BLaER1 treated with 17β-estradiol and CSF1 and Interleukin-3, amounts not matched to agents 10 nM and 100 nM (cell line): ENCODE measurements at regions not wholly inside any gene's neighbourhood (a gene's known extent, or its start where the extent isn't known, plus 50 kb on each side); places are given as distances from the start of the nearest gene placed in this dataset.

ENCODE experiments used
- H3K27ac ChIP-seq, 11 experiments: shearing (Covaris generic); formaldehyde crosslinking; 2 replicates each; pipeline ENCODE4 v1.8.1; 2022
- H3K27me3 ChIP-seq, 11 experiments: shearing (Covaris generic); formaldehyde crosslinking; 2 replicates each; pipeline ENCODE4 v1.8.1; 2022
- H3K36me3 ChIP-seq, 11 experiments: shearing (Covaris generic); formaldehyde crosslinking; 2 replicates each; pipeline ENCODE4 v1.8.1; 2022
- H3K4me1 ChIP-seq, 10 experiments: shearing (Covaris generic); formaldehyde crosslinking; 2 replicates each; pipeline ENCODE4 v1.8.1; 2022
- H3K4me2 ChIP-seq, 11 experiments: shearing (Covaris generic); formaldehyde crosslinking; 2 replicates each; pipeline ENCODE4 v1.8.1; 2022
- H3K4me3 ChIP-seq, 10 experiments: shearing (Covaris generic); formaldehyde crosslinking; 2 replicates each; pipeline ENCODE4 v1.8.1; 2022
- H3K9ac ChIP-seq, 11 experiments: shearing (Covaris generic); formaldehyde crosslinking; 2 replicates each; pipeline ENCODE4 v1.8.1; 2022
- H3K9me3 ChIP-seq, 11 experiments: shearing (Covaris generic); formaldehyde crosslinking; replicated peaks in 1 of 11; 2 replicates each; pipeline ENCODE4 v1.8.1; 2022
- H4K20me1 ChIP-seq, 11 experiments: shearing (Covaris generic); formaldehyde crosslinking; 2 replicates each; pipeline ENCODE4 v1.8.1; 2022
- Cebpa-rat ChIP-seq, 11 experiments: shearing (Covaris generic); IDR thresholded peaks; 2 replicates each; pipeline ENCODE4 v1.8.1; 2022

- H3K4me2 ChIP-seq, result peak overlapping the region; percentile 41 to 73 (median 61)
- TF ChIP-seq Cebpa-rat (IDR thresholded peaks at IDR 0.05), result no peak
- no peak overlapping the region for H3K4me3 ChIP-seq
- peaks cover 13 to 21% (median 15%) of the 10 kb centered on the region in 10 experiments for H3K4me1 ChIP-seq
- H3K9ac ChIP-seq, result 0 out of 22 replicates have a peak overlapping the region, but pooled peaks of 1 of the 11 experiments have one; percentile 44
- no peaks in the 10 kb centered on the region for H3K27me3 ChIP-seq
- H3K9me3 ChIP-seq, result peaks cover 4 to 39% (median 23%) of the 10 kb centered on the region in 11 experiments; a peak in 17 of 22 replicates
- no peaks in the 10 kb centered on the region for H4K20me1 ChIP-seq
- H3K36me3 ChIP-seq, result no peaks in the 10 kb centered on the region
- H3K27ac ChIP-seq, result peak overlapping the region in 4 of 11 experiments; percentile 40 to 61 (median 54); a peak in 6 of 22 replicates
Observed at GRCh38 chr6:140677781-140678528, 1303.5 kb upstream of the CITED2 start.

GRCh38 chr6:140671926-140672325 lies 1297.5 kb upstream of the CITED2 start:
- H3K27ac ChIP-seq, result no peak overlapping the region
- H3K4me2 ChIP-seq, result no peak overlapping the region
- no peaks in the 10 kb centered on the region for H4K20me1 ChIP-seq
- no peaks in the 10 kb centered on the region for H3K36me3 ChIP-seq
- H3K9me3 ChIP-seq, result peaks cover 4 to 43% (median 22%) of the 10 kb centered on the region in 11 experiments; a peak in 17 of 22 replicates
- no peak overlapping the region for H3K9ac ChIP-seq
- H3K4me3 ChIP-seq, result no peak overlapping the region
- no peak for TF ChIP-seq Cebpa-rat (IDR thresholded peaks at IDR 0.05)
- H3K27me3 ChIP-seq, result no peaks in the 10 kb centered on the region
- no peaks in the 10 kb centered on the region; a peak in 1 of 20 replicates for H3K4me1 ChIP-seq

GRCh38 chr6:140670021-140670420 lies 1295.6 kb upstream of the CITED2 start:
- no peak for TF ChIP-seq Cebpa-rat (IDR thresholded peaks at IDR 0.05)
- H3K4me2 ChIP-seq, result no peak overlapping the region
- H3K36me3 ChIP-seq, result no peaks in the 10 kb centered on the region
- H3K9ac ChIP-seq, result no peak overlapping the region
- H3K27me3 ChIP-seq, result no peaks in the 10 kb centered on the region
- H3K9me3 ChIP-seq, result peaks cover 0 to 27% (median 9%) of the 10 kb centered on the region in 11 experiments; a peak in 16 of 22 replicates
- H3K27ac ChIP-seq, result no peak overlapping the region
- H3K4me3 ChIP-seq, result no peak overlapping the region
- no peaks in the 10 kb centered on the region; a peak in 1 of 20 replicates for H3K4me1 ChIP-seq
- H4K20me1 ChIP-seq, result no peaks in the 10 kb centered on the region

- Histone ChIP-seq H3K9me3 (peaks cover 0 to 22% (median 4%) of the 10 kb centered on the region in 11 experiments; a peak in 6 of 22 replicates), H3K27ac (no peak overlapping the region), H3K9ac (no peak overlapping the region), H4K20me1 (no peaks in the 10 kb centered on the region), H3K4me3 (no peak overlapping the region), H3K4me2 (no peak overlapping the region), H3K36me3 (no peaks in the 10 kb centered on the region), H3K4me1 (no peaks in the 10 kb centered on the region; a peak in 1 of 20 replicates), H3K27me3 (no peaks in the 10 kb centered on the region)
- no peak for TF ChIP-seq Cebpa-rat (IDR thresholded peaks at IDR 0.05)
Observed at GRCh38 chr6:140669321-140669720, 1294.9 kb upstream of the CITED2 start.

GRCh38 chr6:140663772-140664171 lies 1289.3 kb upstream of the CITED2 start:
- H3K4me2 ChIP-seq, result peak overlapping the region in 4 of 11 experiments; percentile 0 to 32 (median 14); a peak in 3 of 22 replicates
- no peak overlapping the region for H3K4me3 ChIP-seq
- H3K36me3 ChIP-seq, result no peaks in the 10 kb centered on the region
- no peaks in the 10 kb centered on the region for H4K20me1 ChIP-seq
- no peaks in the 10 kb centered on the region for H3K9me3 ChIP-seq
- TF ChIP-seq Cebpa-rat (IDR thresholded peaks at IDR 0.05), result no peak
- no peak overlapping the region for H3K9ac ChIP-seq
- peaks cover 0 to 8% (median 0%) of the 10 kb centered on the region in 10 experiments; a peak in 4 of 20 replicates for H3K4me1 ChIP-seq
- H3K27me3 ChIP-seq, result no peaks in the 10 kb centered on the region
- no peak overlapping the region for H3K27ac ChIP-seq

- Histone ChIP-seq H3K9ac (no peak overlapping the region), H4K20me1 (no peaks in the 10 kb centered on the region), H3K27ac (no peak overlapping the region), H3K4me2 (no peak overlapping the region; a peak in 1 of 22 replicates), H3K4me1 (peaks cover 0 to 8% (median 0%) of the 10 kb centered on the region in 10 experiments; a peak in 4 of 20 replicates), H3K4me3 (no peak overlapping the region), H3K36me3 (no peaks in the 10 kb centered on the region), H3K9me3 (no peaks in the 10 kb centered on the region), H3K27me3 (no peaks in the 10 kb centered on the region)
- TF ChIP-seq Cebpa-rat (IDR thresholded peaks at IDR 0.05), result no peak
Observed at GRCh38 chr6:140663094-140663493, 1288.6 kb upstream of the CITED2 start.

- Histone ChIP-seq H3K27ac (no peak overlapping the region), H3K9ac (no peak overlapping the region), H3K4me2 (no peak overlapping the region), H3K4me1 (peaks cover 0 to 8% (median 0%) of the 10 kb centered on the region in 10 experiments; a peak in 4 of 20 replicates), H3K9me3 (no peaks in the 10 kb centered on the region), H4K20me1 (no peaks in the 10 kb centered on the region), H3K36me3 (no peaks in the 10 kb centered on the region), H3K27me3 (no peaks in the 10 kb centered on the region), H3K4me3 (no peak overlapping the region)
- no peak for TF ChIP-seq Cebpa-rat (IDR thresholded peaks at IDR 0.05)
Observed at GRCh38 chr6:140661691-140662090, 1287.2 kb upstream of the CITED2 start.

- Histone ChIP-seq H3K27ac (no peak overlapping the region), H3K9me3 (no peaks in the 10 kb centered on the region), H3K4me3 (no peak overlapping the region), H4K20me1 (no peaks in the 10 kb centered on the region), H3K4me1 (peaks cover 0 to 8% (median 0%) of the 10 kb centered on the region in 10 experiments; a peak in 4 of 20 replicates), H3K9ac (no peak overlapping the region), H3K4me2 (no peak overlapping the region), H3K36me3 (no peaks in the 10 kb centered on the region), H3K27me3 (no peaks in the 10 kb centered on the region)
- TF ChIP-seq Cebpa-rat (IDR thresholded peaks at IDR 0.05), result no peak
Observed at GRCh38 chr6:140660295-140660694, 1285.8 kb upstream of the CITED2 start.

GRCh38 chr6:140653972-140654371 lies 1279.5 kb upstream of the CITED2 start:
- no peaks in the 10 kb centered on the region for H3K4me1 ChIP-seq
- H3K27ac ChIP-seq, result no peak overlapping the region
- no peaks in the 10 kb centered on the region for H3K27me3 ChIP-seq
- TF ChIP-seq Cebpa-rat (IDR thresholded peaks at IDR 0.05), result no peak
- no peaks in the 10 kb centered on the region for H3K36me3 ChIP-seq
- H4K20me1 ChIP-seq, result no peaks in the 10 kb centered on the region
- no peak overlapping the region for H3K9ac ChIP-seq
- peaks cover 0 to 10% (median 2%) of the 10 kb centered on the region in 11 experiments; a peak in 8 of 22 replicates for H3K9me3 ChIP-seq
- H3K4me2 ChIP-seq, result no peak overlapping the region
- no peak overlapping the region for H3K4me3 ChIP-seq
